ENCODE measurements at regions not wholly inside any gene's neighbourhood (a gene's known extent, or its start where the extent isn't known, plus 50 kb on each side); places are given as distances from the start of the nearest gene placed in this dataset.

DNA sequence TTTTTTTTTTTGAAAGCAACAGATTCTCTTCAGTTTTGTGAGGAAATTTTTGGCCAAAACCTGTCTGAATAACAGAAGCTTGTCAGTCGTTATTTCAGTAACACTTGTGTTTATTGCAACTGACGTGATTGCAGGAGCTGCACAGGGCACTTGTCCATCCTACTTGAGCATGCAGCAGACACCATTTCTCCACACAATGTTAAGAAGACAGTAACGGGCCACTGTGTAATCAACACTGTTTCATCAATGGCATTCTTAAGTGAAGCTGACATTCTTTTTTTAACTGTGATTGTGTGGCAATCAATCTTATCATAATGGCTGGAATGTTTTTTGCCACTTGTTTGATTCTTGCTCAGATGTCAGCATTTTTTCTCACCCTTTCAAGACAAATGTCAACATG, 50.1 kb upstream of the PIEZO2 start:
- DNase-seq (ENCODE audit: low read depth), result no peak
